Astrocyte (in vitro differentiated cells and primary cell): ENCODE measurements at regions not wholly inside any gene's neighbourhood (a gene's known extent, or its start where the extent isn't known, plus 50 kb on each side); places are given as distances from the start of the nearest gene placed in this dataset.

Experiments
- DNase-seq: peaks from one replicate; pipeline ENCODE4 v3.0.0-alpha.2; 2010; ENCODE audit warnings: low read depth
- FAIRE-seq: peaks from 2 replicates; lab custom pipeline; 2011; peaks lifted over from hg19 to GRCh38; lab: Jason Lieb, UNC
- H2AFZ ChIP-seq: 2 replicates; pipeline ENCODE4 v1.6.0; 2012; ENCODE audit warnings: low read depth, low read length, inconsistent platforms
- H3K27ac ChIP-seq: 2 replicates; pipeline ENCODE4 v1.5.1; 2011; ENCODE audit warnings: low read depth, low read length, inconsistent platforms
- H3K27me3 ChIP-seq: 2 replicates; pipeline ENCODE4 v1.6.0; 2011; ENCODE audit warnings: low read length, inconsistent platforms; ENCODE audit not compliant: insufficient read depth
- H3K36me3 ChIP-seq: 2 replicates; pipeline ENCODE4 v1.5.1; 2011; ENCODE audit warnings: low read length, inconsistent platforms; ENCODE audit not compliant: insufficient read depth
- H3K4me1 ChIP-seq: 2 replicates; pipeline ENCODE4 v1.5.1; 2011; ENCODE audit warnings: low read length, inconsistent platforms; ENCODE audit not compliant: insufficient read depth
- H3K4me2 ChIP-seq: 2 replicates; pipeline ENCODE4 v1.6.0; 2012; ENCODE audit warnings: low read length, inconsistent platforms
- H3K4me3 ChIP-seq: 2 replicates; pipeline ENCODE4 v1.5.1; 2011; ENCODE audit warnings: low read depth, mild to moderate bottlenecking, low read length, inconsistent platforms; ENCODE audit not compliant: insufficient read depth
- H3K79me2 ChIP-seq: 2 replicates; pipeline ENCODE4 v1.6.0; 2012; ENCODE audit warnings: mild to moderate bottlenecking, low read length, inconsistent platforms; ENCODE audit not compliant: insufficient read depth
- H3K9ac ChIP-seq: 2 replicates; pipeline ENCODE4 v1.6.0; 2012; ENCODE audit warnings: mild to moderate bottlenecking, low read length, inconsistent platforms
- H3K9me3 ChIP-seq: 2 replicates; pipeline ENCODE4 v1.5.1; 2012; ENCODE audit warnings: low read depth, mild to moderate bottlenecking, low read length, inconsistent platforms; ENCODE audit not compliant: insufficient read depth
- H4K20me1 ChIP-seq: 2 replicates; pipeline ENCODE4 v1.6.0; 2012; ENCODE audit warnings: low read length, inconsistent platforms; ENCODE audit not compliant: insufficient read depth
- H3K27ac Mint-ChIP-seq: one replicate; pipeline ENCODE4 v1.8.0; 2021; ENCODE audit warnings: mild to moderate bottlenecking, mixed read lengths; ENCODE audit not compliant: unreplicated experiment
- H3K27me3 Mint-ChIP-seq: one replicate; pipeline ENCODE4 v1.8.0; 2021; ENCODE audit warnings: low read depth, mixed read lengths; ENCODE audit not compliant: unreplicated experiment
- H3K36me3 Mint-ChIP-seq: one replicate; pipeline ENCODE4 v1.8.0; 2021; ENCODE audit warnings: low read depth, mixed read lengths; ENCODE audit not compliant: unreplicated experiment
- H3K4me1 Mint-ChIP-seq: one replicate; pipeline ENCODE4 v1.8.0; 2021; ENCODE audit warnings: low read depth, mixed read lengths; ENCODE audit not compliant: unreplicated experiment
- H3K4me3 Mint-ChIP-seq: one replicate; pipeline ENCODE4 v1.8.0; 2021; ENCODE audit warnings: mild to moderate bottlenecking, moderate library complexity, mixed read lengths; ENCODE audit not compliant: unreplicated experiment
- H3K9me3 Mint-ChIP-seq: one replicate; pipeline ENCODE4 v1.8.0; 2021; ENCODE audit warnings: mild to moderate bottlenecking, mixed read lengths; ENCODE audit not compliant: unreplicated experiment
- EZH2 ChIP-seq: IDR thresholded peaks from 2 replicates; pipeline ENCODE4 v1.6.1; 2012; ENCODE audit warnings: mild to moderate bottlenecking, low read length, inconsistent platforms; ENCODE audit not compliant: insufficient read depth
- TF ChIP-seq, protein P1 (sequence below): IDR thresholded peaks from 2 replicates; pipeline ENCODE4 v1.5.1; 2011; ENCODE audit warnings: low read depth, mild to moderate bottlenecking, inconsistent platforms, low read length, moderate library complexity; ENCODE audit not compliant: insufficient read depth

DNA sequence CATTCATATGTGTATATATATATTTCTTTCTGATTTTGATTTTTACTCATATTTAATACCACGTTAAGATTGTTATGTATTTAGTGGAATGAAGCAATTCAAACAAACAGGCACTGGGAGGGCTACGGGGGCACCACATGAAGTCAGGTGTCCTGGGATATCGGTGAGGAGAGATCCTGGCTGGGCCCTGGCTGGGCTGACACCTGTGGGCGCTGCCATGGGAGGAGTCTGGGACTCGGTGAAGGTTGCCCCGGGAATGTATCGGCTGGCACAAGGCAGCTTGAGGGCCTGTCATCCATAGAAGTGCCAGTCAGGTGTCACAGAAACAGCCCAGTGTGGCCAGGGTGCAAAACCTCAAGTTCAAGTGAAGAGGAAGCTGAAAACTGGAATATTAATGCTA lies 766.9 kb upstream of the ARPP21 start:
- no peaks in the 10 kb centered on the region for H3K36me3 ChIP-seq
- H4K20me1 ChIP-seq, result no peaks in the 10 kb centered on the region
- H3K27me3 Mint-ChIP-seq, result no peaks in the 10 kb centered on the region
- H3K27ac Mint-ChIP-seq, result no peak overlapping the region
- H2AFZ ChIP-seq, result no peak overlapping the region
- DNase-seq (no peak), FAIRE-seq (no peak)
- no peak overlapping the region for H3K4me3 Mint-ChIP-seq
- no peak overlapping the region for H3K4me2 ChIP-seq
- no peaks in the 10 kb centered on the region for H3K4me1 Mint-ChIP-seq
- no peaks in the 10 kb centered on the region for H3K27me3 ChIP-seq
- H3K27ac ChIP-seq, result no peak overlapping the region
- no peaks in the 10 kb centered on the region for H3K79me2 ChIP-seq
- H3K9ac ChIP-seq, result no peak overlapping the region
- no peaks in the 10 kb centered on the region for H3K4me1 ChIP-seq
- no peaks in the 10 kb centered on the region for H3K9me3 ChIP-seq
- no peak for TF ChIP-seq EZH2
- TF ChIP-seq, protein P1, sequence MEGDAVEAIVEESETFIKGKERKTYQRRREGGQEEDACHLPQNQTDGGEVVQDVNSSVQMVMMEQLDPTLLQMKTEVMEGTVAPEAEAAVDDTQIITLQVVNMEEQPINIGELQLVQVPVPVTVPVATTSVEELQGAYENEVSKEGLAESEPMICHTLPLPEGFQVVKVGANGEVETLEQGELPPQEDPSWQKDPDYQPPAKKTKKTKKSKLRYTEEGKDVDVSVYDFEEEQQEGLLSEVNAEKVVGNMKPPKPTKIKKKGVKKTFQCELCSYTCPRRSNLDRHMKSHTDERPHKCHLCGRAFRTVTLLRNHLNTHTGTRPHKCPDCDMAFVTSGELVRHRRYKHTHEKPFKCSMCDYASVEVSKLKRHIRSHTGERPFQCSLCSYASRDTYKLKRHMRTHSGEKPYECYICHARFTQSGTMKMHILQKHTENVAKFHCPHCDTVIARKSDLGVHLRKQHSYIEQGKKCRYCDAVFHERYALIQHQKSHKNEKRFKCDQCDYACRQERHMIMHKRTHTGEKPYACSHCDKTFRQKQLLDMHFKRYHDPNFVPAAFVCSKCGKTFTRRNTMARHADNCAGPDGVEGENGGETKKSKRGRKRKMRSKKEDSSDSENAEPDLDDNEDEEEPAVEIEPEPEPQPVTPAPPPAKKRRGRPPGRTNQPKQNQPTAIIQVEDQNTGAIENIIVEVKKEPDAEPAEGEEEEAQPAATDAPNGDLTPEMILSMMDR, result no peak
- no peaks in the 10 kb centered on the region for H3K9me3 Mint-ChIP-seq
- H3K36me3 Mint-ChIP-seq, result no peaks in the 10 kb centered on the region
- H3K4me3 ChIP-seq, result no peak overlapping the region

DNA sequence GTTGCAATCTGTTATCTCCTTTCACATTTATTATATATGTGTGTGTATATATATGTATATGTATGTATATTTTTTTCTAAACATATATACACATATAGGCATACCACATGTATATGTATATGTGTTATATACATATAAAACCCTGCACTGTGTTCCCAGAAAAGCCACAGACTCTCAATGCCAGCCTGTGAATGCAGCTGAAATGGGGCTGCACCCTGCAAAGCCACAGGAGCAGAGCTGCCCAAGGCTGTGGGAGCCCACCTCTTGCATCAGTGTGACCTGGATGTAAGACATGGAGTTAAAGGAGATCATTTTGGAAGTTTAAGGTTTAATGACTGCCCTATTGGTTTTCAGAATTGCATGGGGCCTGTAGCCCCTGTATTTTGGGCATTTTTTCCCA lies 762.3 kb upstream of the ARPP21 start:
- no peak overlapping the region for H3K4me3 ChIP-seq
- H3K4me2 ChIP-seq, result no peak overlapping the region
- no peaks in the 10 kb centered on the region for H4K20me1 ChIP-seq
- H3K4me1 ChIP-seq, result no peaks in the 10 kb centered on the region
- no peak for DNase-seq
- TF ChIP-seq, protein P1, result no peak
- TF ChIP-seq EZH2, result no peak
- H3K9me3 ChIP-seq, result no peaks in the 10 kb centered on the region
- H2AFZ ChIP-seq, result no peak overlapping the region
- no peak for FAIRE-seq
- Mint-ChIP-seq H3K27me3 (no peaks in the 10 kb centered on the region), H3K9me3 (no peaks in the 10 kb centered on the region), H3K27ac (no peak overlapping the region), H3K36me3 (no peaks in the 10 kb centered on the region), H3K4me3 (no peak overlapping the region), H3K4me1 (no peaks in the 10 kb centered on the region)
- no peaks in the 10 kb centered on the region for H3K36me3 ChIP-seq
- no peaks in the 10 kb centered on the region for H3K27me3 ChIP-seq
- no peak overlapping the region for H3K27ac ChIP-seq
- H3K79me2 ChIP-seq, result no peaks in the 10 kb centered on the region
- no peak overlapping the region for H3K9ac ChIP-seq

DNA sequence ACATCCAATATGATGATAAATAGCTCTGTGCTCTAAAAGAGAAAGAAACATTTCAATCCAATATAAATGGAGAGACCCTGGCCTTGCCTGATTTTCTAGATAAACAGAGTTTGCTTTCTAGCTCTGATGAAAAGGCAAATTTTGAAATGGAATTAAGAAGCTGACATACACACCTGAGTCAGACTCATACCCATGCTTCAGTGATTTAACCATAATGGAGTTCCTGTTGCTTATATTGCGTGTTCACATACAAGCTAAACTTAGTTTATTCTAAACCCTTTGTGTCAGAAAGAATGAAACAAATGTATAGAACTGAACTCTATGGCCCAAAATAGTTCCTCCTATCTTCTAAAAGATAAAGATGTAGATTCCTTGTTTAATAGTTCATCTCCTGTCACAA lies 760.8 kb upstream of the ARPP21 start:
- H3K4me1 Mint-ChIP-seq, result no peaks in the 10 kb centered on the region
- Histone ChIP-seq H3K79me2 (no peaks in the 10 kb centered on the region), H3K9me3 (no peaks in the 10 kb centered on the region), H3K27ac (no peak overlapping the region), H3K4me2 (no peak overlapping the region), H2AFZ (no peak overlapping the region), H3K4me1 (no peaks in the 10 kb centered on the region), H3K4me3 (no peak overlapping the region), H3K36me3 (no peaks in the 10 kb centered on the region), H3K27me3 (no peaks in the 10 kb centered on the region), H4K20me1 (no peaks in the 10 kb centered on the region), H3K9ac (no peak overlapping the region)
- no peak for DNase-seq
- no peak for FAIRE-seq
- no peaks in the 10 kb centered on the region for H3K9me3 Mint-ChIP-seq
- no peaks in the 10 kb centered on the region for H3K27me3 Mint-ChIP-seq
- H3K4me3 Mint-ChIP-seq, result no peak overlapping the region
- no peak overlapping the region for H3K27ac Mint-ChIP-seq
- no peak for TF ChIP-seq EZH2
- TF ChIP-seq, protein P1, result no peak
- no peaks in the 10 kb centered on the region for H3K36me3 Mint-ChIP-seq
